ENCODE measurements at regions not wholly inside any gene's neighbourhood (a gene's known extent, or its start where the extent isn't known, plus 50 kb on each side); places are given as distances from the start of the nearest gene placed in this dataset.

GRCh38 chr7:108771853-108772252 lies 202.2 kb downstream of the DNAJB9 start:
- Mint-ChIP-seq H3K9me3 (no peaks in the 10 kb centered on the region), H3K36me3 (no peaks in the 10 kb centered on the region), H3K27me3 (no peaks in the 10 kb centered on the region), H3K4me3 (no peak overlapping the region), H3K27ac (no peak overlapping the region), H3K4me1 (no peaks in the 10 kb centered on the region)
- DNase-seq (no peak), ATAC-seq (no peak)
- no peaks in the 10 kb centered on the region for H3K27me3 ChIP-seq (ENCODE audit: control insufficient read depth in 2 of 2, insufficient read depth in 2 of 2, low read length in 2 of 2)
- no peaks in the 10 kb centered on the region for H3K4me1 ChIP-seq (ENCODE audit: control insufficient read depth in 2 of 2, insufficient read depth in 2 of 2, low read length in 2 of 2)
- ChIA-PET CTCF (no interaction called here), POLR2A (no interaction called here)
- intact Hi-C loops (cut with micrococcal nuclease) = no loop called here
- H3K27ac ChIP-seq (ENCODE audit: low read depth, low read length) = no peak overlapping the region
- H3K36me3 ChIP-seq (ENCODE audit: control insufficient read depth in 2 of 3, insufficient read depth in 3 of 3, low read length in 3 of 3) = no peaks in the 10 kb centered on the region
- H3K4me3 ChIP-seq (ENCODE audit: low read length) = no peak overlapping the region
- H3K9me3 ChIP-seq (ENCODE audit: control insufficient read depth in 2 of 3, low read length in 3 of 3) = no peaks in the 10 kb centered on the region

GRCh38 chr7:108777966-108778365 lies 208.3 kb downstream of the DNAJB9 start:
- Histone ChIP-seq H3K27me3 (ENCODE audit: control insufficient read depth in 2 of 2, insufficient read depth in 2 of 2, low read length in 2 of 2) (no peaks in the 10 kb centered on the region), H3K27ac (ENCODE audit: low read depth, low read length) (no peak overlapping the region), H3K4me1 (ENCODE audit: control insufficient read depth in 2 of 2, insufficient read depth in 2 of 2, low read length in 2 of 2) (no peaks in the 10 kb centered on the region), H3K9me3 (ENCODE audit: control insufficient read depth in 2 of 3, low read length in 3 of 3) (no peaks in the 10 kb centered on the region), H3K36me3 (ENCODE audit: control insufficient read depth in 2 of 3, insufficient read depth in 3 of 3, low read length in 3 of 3) (no peaks in the 10 kb centered on the region), H3K4me3 (ENCODE audit: low read length) (no peak overlapping the region)
- intact Hi-C loops (cut with micrococcal nuclease) = no loop called here
- H3K4me1 Mint-ChIP-seq = no peaks in the 10 kb centered on the region
- H3K36me3 Mint-ChIP-seq = no peaks in the 10 kb centered on the region
- CTCF ChIA-PET = no interaction called here
- POLR2A ChIA-PET = no interaction called here
- no peak overlapping the region for H3K4me3 Mint-ChIP-seq
- no peak overlapping the region for H3K27ac Mint-ChIP-seq
- H3K27me3 Mint-ChIP-seq = peaks cover 0 to 4% (median 0%) of the 10 kb centered on the region in 5 donors
- ATAC-seq (no peak), DNase-seq (no peak)
- H3K9me3 Mint-ChIP-seq = peaks cover 0 to 2% (median 0%) of the 10 kb centered on the region in 11 donors

DNA sequence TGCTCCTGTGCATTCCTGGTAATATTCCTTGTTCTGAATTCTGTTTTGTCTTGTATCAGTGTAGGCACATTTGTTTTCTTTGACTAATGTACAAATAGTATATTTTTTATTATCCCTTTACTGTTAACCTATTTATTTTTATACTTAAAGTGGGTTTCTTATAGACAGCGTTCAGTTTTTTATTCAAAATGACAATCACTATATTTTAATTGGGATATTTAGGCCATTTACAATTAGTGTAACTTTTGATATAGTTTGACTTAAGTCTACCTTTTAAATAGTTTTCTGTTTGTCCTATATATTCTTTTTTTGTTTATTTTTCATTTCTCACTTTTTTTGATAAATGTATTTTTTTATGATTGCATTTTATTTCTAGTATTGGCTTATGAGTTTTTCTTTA lies 219.8 kb downstream of the DNAJB9 start:
- ATAC-seq (no peak), DNase-seq (no peak)
- CTCF ChIA-PET = no interaction called here
- Histone ChIP-seq H3K27me3 (ENCODE audit: control insufficient read depth in 2 of 2, insufficient read depth in 2 of 2, low read length in 2 of 2) (no peaks in the 10 kb centered on the region), H3K4me3 (ENCODE audit: low read length) (no peak overlapping the region), H3K27ac (ENCODE audit: low read depth, low read length) (no peak overlapping the region), H3K9me3 (ENCODE audit: control insufficient read depth in 2 of 3, low read length in 3 of 3) (no peaks in the 10 kb centered on the region), H3K4me1 (ENCODE audit: control insufficient read depth in 2 of 2, insufficient read depth in 2 of 2, low read length in 2 of 2) (no peaks in the 10 kb centered on the region), H3K36me3 (ENCODE audit: control insufficient read depth in 2 of 3, insufficient read depth in 3 of 3, low read length in 3 of 3) (no peaks in the 10 kb centered on the region)
- Mint-ChIP-seq H3K9me3 (peaks cover 0 to 24% (median 10%) of the 10 kb centered on the region in 11 donors), H3K4me1 (no peaks in the 10 kb centered on the region), H3K27me3 (no peaks in the 10 kb centered on the region), H3K4me3 (no peak overlapping the region), H3K36me3 (no peaks in the 10 kb centered on the region), H3K27ac (no peak overlapping the region)
- intact Hi-C loops (cut with micrococcal nuclease) = no loop called here
- POLR2A ChIA-PET = no interaction called here

GRCh38 chr7:108794466-108794865 lies 224.8 kb downstream of the DNAJB9 start:
- Mint-ChIP-seq H3K4me1 (no peaks in the 10 kb centered on the region), H3K9me3 (peaks cover 4 to 19% (median 8%) of the 10 kb centered on the region in 11 donors), H3K27ac (no peak overlapping the region), H3K36me3 (no peaks in the 10 kb centered on the region), H3K4me3 (no peak overlapping the region), H3K27me3 (peaks cover 0 to 4% (median 0%) of the 10 kb centered on the region in 5 donors)
- DNase-seq (no peak), ATAC-seq (no peak)
- Histone ChIP-seq H3K9me3 (ENCODE audit: control insufficient read depth in 2 of 3, low read length in 3 of 3) (no peaks in the 10 kb centered on the region), H3K27me3 (ENCODE audit: control insufficient read depth in 2 of 2, insufficient read depth in 2 of 2, low read length in 2 of 2) (no peaks in the 10 kb centered on the region), H3K4me3 (ENCODE audit: low read length) (no peak overlapping the region), H3K27ac (ENCODE audit: low read depth, low read length) (no peak overlapping the region), H3K4me1 (ENCODE audit: control insufficient read depth in 2 of 2, insufficient read depth in 2 of 2, low read length in 2 of 2) (no peaks in the 10 kb centered on the region), H3K36me3 (ENCODE audit: control insufficient read depth in 2 of 3, insufficient read depth in 3 of 3, low read length in 3 of 3) (no peaks in the 10 kb centered on the region)
- CTCF ChIA-PET = no interaction called here
- intact Hi-C loops (cut with micrococcal nuclease) = no loop called here
- POLR2A ChIA-PET = no interaction called here

- no peak overlapping the region for H3K27ac Mint-ChIP-seq
- no peaks in the 10 kb centered on the region for H3K27me3 ChIP-seq (ENCODE audit: control insufficient read depth in 2 of 2, insufficient read depth in 2 of 2, low read length in 2 of 2)
- H3K4me3 ChIP-seq (ENCODE audit: low read length) = no peak overlapping the region
- H3K4me3 Mint-ChIP-seq = no peak overlapping the region
- no peak for ATAC-seq
- no peaks in the 10 kb centered on the region for H3K36me3 Mint-ChIP-seq
- no peaks in the 10 kb centered on the region for H3K36me3 ChIP-seq (ENCODE audit: control insufficient read depth in 2 of 3, insufficient read depth in 3 of 3, low read length in 3 of 3)
- ChIA-PET CTCF (no interaction called here), POLR2A (no interaction called here)
- peaks cover 0 to 15% (median 0%) of the 10 kb centered on the region in 5 donors for H3K27me3 Mint-ChIP-seq
- no peak overlapping the region for H3K27ac ChIP-seq (ENCODE audit: low read depth, low read length)
- H3K4me1 Mint-ChIP-seq = no peaks in the 10 kb centered on the region
- intact Hi-C loops (cut with micrococcal nuclease) = no loop called here
- no peak for DNase-seq
- no peaks in the 10 kb centered on the region for H3K9me3 ChIP-seq (ENCODE audit: control insufficient read depth in 2 of 3, low read length in 3 of 3)
- H3K4me1 ChIP-seq (ENCODE audit: control insufficient read depth in 2 of 2, insufficient read depth in 2 of 2, low read length in 2 of 2) = no peaks in the 10 kb centered on the region
- peaks cover 0 to 9% (median 4%) of the 10 kb centered on the region in 11 donors for H3K9me3 Mint-ChIP-seq
Measured at GRCh38 chr7:108802650-108803049, 233.0 kb downstream of the DNAJB9 start.

DNA sequence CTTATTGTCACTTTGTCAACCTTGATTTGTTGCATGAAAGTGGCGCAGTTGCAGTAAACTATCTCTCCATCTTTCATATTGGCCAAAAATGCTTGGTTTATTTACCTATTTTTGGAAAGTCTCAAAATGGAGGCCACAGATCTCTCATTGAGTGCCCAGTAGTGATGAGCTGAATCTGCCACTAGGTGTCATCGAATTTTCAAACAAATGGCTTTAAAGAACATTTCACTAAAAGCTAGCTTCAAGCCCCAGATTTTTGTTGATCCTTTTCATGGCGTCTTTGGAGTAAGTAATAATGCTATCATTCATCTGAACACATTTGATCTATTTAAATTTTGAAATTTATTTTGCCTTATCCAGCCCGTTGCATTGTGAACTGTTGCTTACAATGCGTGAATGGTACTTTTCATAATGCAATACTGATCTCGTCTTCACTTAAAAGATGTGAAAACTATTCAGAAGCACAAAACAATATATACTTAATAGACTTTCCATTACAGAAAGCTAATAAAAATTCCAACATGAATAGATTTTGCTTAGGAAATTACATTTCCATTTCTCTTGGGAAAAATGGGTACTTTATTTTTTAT lies 236.2 kb downstream of the DNAJB9 start:
- no peak for DNase-seq
- H3K4me1 ChIP-seq (ENCODE audit: control insufficient read depth in 2 of 2, insufficient read depth in 2 of 2, low read length in 2 of 2) = no peaks in the 10 kb centered on the region
- Mint-ChIP-seq H3K4me3 (no peak overlapping the region), H3K4me1 (no peaks in the 10 kb centered on the region), H3K27me3 (peaks cover 0 to 15% (median 0%) of the 10 kb centered on the region in 5 donors), H3K36me3 (no peaks in the 10 kb centered on the region), H3K9me3 (peaks cover 0 to 5% (median 0%) of the 10 kb centered on the region in 11 donors), H3K27ac (no peak overlapping the region)
- H3K4me3 ChIP-seq (ENCODE audit: low read length) = no peak overlapping the region
- intact Hi-C loops (cut with micrococcal nuclease) = no loop called here
- no peak for ATAC-seq
- no peaks in the 10 kb centered on the region for H3K9me3 ChIP-seq (ENCODE audit: control insufficient read depth in 2 of 3, low read length in 3 of 3)
- ChIA-PET CTCF (no interaction called here), POLR2A (no interaction called here)
- H3K27me3 ChIP-seq (ENCODE audit: control insufficient read depth in 2 of 2, insufficient read depth in 2 of 2, low read length in 2 of 2) = no peaks in the 10 kb centered on the region
- H3K36me3 ChIP-seq (ENCODE audit: control insufficient read depth in 2 of 3, insufficient read depth in 3 of 3, low read length in 3 of 3) = no peaks in the 10 kb centered on the region
- H3K27ac ChIP-seq (ENCODE audit: low read depth, low read length) = no peak overlapping the region

DNA sequence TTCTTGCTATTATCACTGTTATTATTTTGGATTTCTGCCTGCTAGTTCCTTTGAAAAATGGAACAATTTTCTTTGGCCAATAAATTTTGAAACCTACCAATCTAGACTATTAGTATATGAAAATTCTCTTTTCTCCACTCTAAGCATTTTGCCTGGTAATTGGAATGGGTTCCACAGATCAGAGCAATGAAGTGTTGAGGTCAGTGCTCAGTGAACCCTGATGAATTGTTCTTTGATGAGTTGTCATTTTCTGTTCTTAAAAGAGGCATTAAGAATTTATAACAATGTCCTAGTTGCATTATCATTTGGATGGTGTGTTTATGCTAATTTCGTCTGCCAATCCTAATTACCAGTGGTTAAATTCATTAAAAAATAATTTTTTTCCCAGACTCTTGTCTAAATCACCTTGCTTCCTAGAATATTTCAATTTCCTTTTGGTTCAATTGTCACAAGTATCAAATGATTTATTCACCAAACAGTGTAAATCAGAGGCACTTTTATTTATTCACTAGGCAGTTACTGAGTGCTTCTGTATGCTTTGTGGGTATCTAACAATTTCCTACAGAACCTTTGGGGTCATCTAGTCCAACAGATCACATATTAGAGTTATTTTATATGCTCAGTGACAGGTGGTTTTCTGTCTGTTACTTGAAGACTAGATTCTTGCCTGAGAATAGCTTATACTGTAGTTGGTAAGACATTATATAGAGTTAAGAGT lies 239.0 kb downstream of the DNAJB9 start:
- POLR2A ChIA-PET = no interaction called here
- H3K27ac Mint-ChIP-seq = no peak overlapping the region
- H3K4me3 ChIP-seq (ENCODE audit: low read length) = no peak overlapping the region
- H3K36me3 ChIP-seq (ENCODE audit: control insufficient read depth in 2 of 3, insufficient read depth in 3 of 3, low read length in 3 of 3) = no peaks in the 10 kb centered on the region
- DNase-seq (no peak), ATAC-seq (no peak)
- H3K4me3 Mint-ChIP-seq = no peak overlapping the region
- intact Hi-C loops (cut with micrococcal nuclease) = no loop called here
- no peaks in the 10 kb centered on the region for H3K4me1 ChIP-seq (ENCODE audit: control insufficient read depth in 2 of 2, insufficient read depth in 2 of 2, low read length in 2 of 2)
- no peak overlapping the region for H3K27ac ChIP-seq (ENCODE audit: low read depth, low read length)
- peaks cover 0 to 9% (median 0%) of the 10 kb centered on the region in 5 donors for H3K27me3 Mint-ChIP-seq
- H3K4me1 Mint-ChIP-seq = no peaks in the 10 kb centered on the region
- peaks cover 0 to 6% (median 0%) of the 10 kb centered on the region in 11 donors for H3K9me3 Mint-ChIP-seq
- CTCF ChIA-PET = no interaction called here
- no peaks in the 10 kb centered on the region for H3K9me3 ChIP-seq (ENCODE audit: control insufficient read depth in 2 of 3, low read length in 3 of 3)
- no peaks in the 10 kb centered on the region for H3K27me3 ChIP-seq (ENCODE audit: control insufficient read depth in 2 of 2, insufficient read depth in 2 of 2, low read length in 2 of 2)
- no peaks in the 10 kb centered on the region for H3K36me3 Mint-ChIP-seq

All from naive thymus-derived CD4-positive, alpha-beta T cell (primary cell).